ENCODE measurements at regions not wholly inside any gene's neighbourhood (a gene's known extent, or its start where the extent isn't known, plus 50 kb on each side); places are given as distances from the start of the nearest gene placed in this dataset.

DNA sequence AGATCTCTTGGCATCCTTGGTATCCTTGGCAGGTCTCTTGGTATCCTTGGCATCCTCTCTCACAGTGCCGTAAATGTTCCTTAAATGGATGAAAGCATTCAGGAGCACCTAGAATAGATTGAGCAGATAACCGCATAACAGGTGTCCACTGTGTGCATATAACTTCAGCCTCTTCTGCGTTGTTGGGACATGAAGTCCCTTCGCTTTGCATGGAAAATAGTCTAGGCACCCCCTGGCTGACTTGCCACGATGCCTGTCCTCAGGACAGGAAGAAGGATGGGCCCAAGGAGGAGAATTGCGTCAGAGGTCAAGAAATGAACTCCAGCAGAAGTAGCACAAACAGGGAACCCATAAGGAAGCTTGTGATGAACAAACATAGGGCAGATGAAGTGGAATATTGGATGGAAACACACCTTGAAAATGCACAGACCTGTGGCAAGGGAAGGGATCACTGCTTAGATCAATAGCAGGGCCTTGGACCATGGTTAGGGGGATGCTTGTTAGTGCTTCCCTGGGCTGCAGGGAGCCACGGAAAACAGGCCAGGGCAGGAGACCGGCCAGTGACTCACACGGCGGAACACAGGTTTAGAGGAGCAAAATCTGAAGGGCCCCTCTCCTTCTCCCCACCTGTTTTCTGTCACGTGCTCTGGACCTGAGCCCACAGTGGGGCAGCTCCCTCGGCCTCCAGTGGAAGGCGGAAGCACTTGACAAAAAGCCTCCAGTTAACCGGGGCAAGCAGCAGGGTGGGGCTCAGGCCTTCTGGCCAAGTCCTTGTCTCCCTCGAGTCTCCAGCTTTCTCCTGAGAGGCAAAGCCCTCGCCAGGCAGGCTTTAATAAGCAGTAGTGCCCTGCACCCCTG is 99.2 kb upstream of the ASAP2 start:
- H3K9ac ChIP-seq (replicated peaks; ENCODE audit: extremely low read depth, insufficient read depth, low read length): no peak overlapping the region
- TF ChIP-seq POLR2A (IDR thresholded peaks at IDR 0.05; ENCODE audit: low read depth, low read length) (no peak), FOS (IDR thresholded peaks at IDR 0.05; ENCODE audit: borderline replicate concordance, insufficient read depth, low read length) (no peak), GATA2 (IDR thresholded peaks at IDR 0.05; ENCODE audit: insufficient read depth, insufficient read length, low read depth, low read length) (no peak), POLR2AphosphoS5 (IDR thresholded peaks at IDR 0.05; ENCODE audit: insufficient read depth, low read depth, low read length) (no peak), MYC (IDR thresholded peaks at IDR 0.05; ENCODE audit: low read depth, low read length) (no peak), JUN (IDR thresholded peaks at IDR 0.05; ENCODE audit: borderline replicate concordance, insufficient read depth, insufficient read length, low read depth) (no peak), EZH2 (IDR thresholded peaks at IDR 0.05; ENCODE audit: borderline replicate concordance, low read depth, low read length, severe bottlenecking) (no peak)
- TF ChIP-seq, protein P1, sequence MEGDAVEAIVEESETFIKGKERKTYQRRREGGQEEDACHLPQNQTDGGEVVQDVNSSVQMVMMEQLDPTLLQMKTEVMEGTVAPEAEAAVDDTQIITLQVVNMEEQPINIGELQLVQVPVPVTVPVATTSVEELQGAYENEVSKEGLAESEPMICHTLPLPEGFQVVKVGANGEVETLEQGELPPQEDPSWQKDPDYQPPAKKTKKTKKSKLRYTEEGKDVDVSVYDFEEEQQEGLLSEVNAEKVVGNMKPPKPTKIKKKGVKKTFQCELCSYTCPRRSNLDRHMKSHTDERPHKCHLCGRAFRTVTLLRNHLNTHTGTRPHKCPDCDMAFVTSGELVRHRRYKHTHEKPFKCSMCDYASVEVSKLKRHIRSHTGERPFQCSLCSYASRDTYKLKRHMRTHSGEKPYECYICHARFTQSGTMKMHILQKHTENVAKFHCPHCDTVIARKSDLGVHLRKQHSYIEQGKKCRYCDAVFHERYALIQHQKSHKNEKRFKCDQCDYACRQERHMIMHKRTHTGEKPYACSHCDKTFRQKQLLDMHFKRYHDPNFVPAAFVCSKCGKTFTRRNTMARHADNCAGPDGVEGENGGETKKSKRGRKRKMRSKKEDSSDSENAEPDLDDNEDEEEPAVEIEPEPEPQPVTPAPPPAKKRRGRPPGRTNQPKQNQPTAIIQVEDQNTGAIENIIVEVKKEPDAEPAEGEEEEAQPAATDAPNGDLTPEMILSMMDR (IDR thresholded peaks at IDR 0.05; ENCODE audit: extremely low read depth in 1 of 2, insufficient read depth in 1 of 2, low read depth in 1 of 2, low read length in 2 of 2): no peak
- TF ChIP-seq, protein P2, sequence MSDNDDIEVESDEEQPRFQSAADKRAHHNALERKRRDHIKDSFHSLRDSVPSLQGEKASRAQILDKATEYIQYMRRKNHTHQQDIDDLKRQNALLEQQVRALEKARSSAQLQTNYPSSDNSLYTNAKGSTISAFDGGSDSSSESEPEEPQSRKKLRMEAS (IDR thresholded peaks at IDR 0.05; ENCODE audit: insufficient read depth, insufficient read length): no peak
- BruUV-seq (replicated peaks): no TSS peak
- DNase-seq (ENCODE audit: low read depth, low spot score): no peak
- intact Hi-C loops (cut with micrococcal nuclease): loop anchor here (2.0 to 5.0 kb wide), 2 partner anchors 31 to 105 kb away; partner anchors contain the start of gene MBOAT2
- no peak overlapping the region for H2AFZ ChIP-seq (ENCODE audit: low read depth, low read length)
- H3K9me1 ChIP-seq (replicated peaks; ENCODE audit: control insufficient read depth, extremely low read depth, insufficient read depth, low read length): no peaks in the 10 kb centered on the region
- FAIRE-seq: no peak
- H3K9me3 ChIP-seq (replicated peaks; ENCODE audit: control insufficient read depth, insufficient read depth, low read length): no peaks in the 10 kb centered on the region
- H3K27me3 ChIP-seq (ENCODE audit: control insufficient read depth in 2 of 2, insufficient read depth in 2 of 2, low read length in 2 of 2): no peaks in the 10 kb centered on the region
- H3K4me2 ChIP-seq (ENCODE audit: insufficient read depth, low read length): no peak overlapping the region
- no peak overlapping the region for H3K4me3 ChIP-seq (replicated peaks in 1 of 3; ENCODE audit: insufficient read depth in 1 of 3, low read depth in 1 of 3, low read length in 3 of 3)
- dilution Hi-C loops (cut with MboI; ENCODE audit: extremely low pct_ligation_motif_present, low sequenced_read_pairs): no loop called here
- POLR2A ChIA-PET: no interaction called here
- H3K27ac ChIP-seq (ENCODE audit: insufficient read depth, low read depth, low read length): no peak overlapping the region
- H3K79me2 ChIP-seq (ENCODE audit: control insufficient read depth, insufficient read depth, low read length): no peaks in the 10 kb centered on the region
- H3K36me3 ChIP-seq (ENCODE audit: control insufficient read depth in 2 of 2, extremely low read depth in 1 of 2, insufficient read depth in 2 of 2, low read length in 2 of 2): no peaks in the 10 kb centered on the region
- peaks cover 15% of the 10 kb centered on the region for H3K4me1 ChIP-seq (ENCODE audit: control insufficient read depth, extremely low read depth, insufficient read depth, low read length)
- no peaks in the 10 kb centered on the region for H4K20me1 ChIP-seq (replicated peaks; ENCODE audit: control insufficient read depth, extremely low read depth, insufficient read depth, low read length)
- CTCF ChIA-PET: interaction anchor here (1.5 to 1.6 kb wide), 2 partner anchors 12 to 15 kb away, joined by 6 to 7 read pairs; no protein-coding TSS in a partner anchor
